WERI-Rb-1 (cell line): ENCODE measurements at regions not wholly inside any gene's neighbourhood (a gene's known extent, or its start where the extent isn't known, plus 50 kb on each side); places are given as distances from the start of the nearest gene placed in this dataset.

Source experiments
- DNase-seq: peaks from one replicate; pipeline ENCODE4 v3.0.0-alpha.2; 2020
- H3K27ac ChIP-seq: fragments of 250-450 bp; sonication (Bioruptor Pico); 2 replicates; pipeline ENCODE4 v1.5.1; 2020; ENCODE audit warnings: mild to moderate bottlenecking, moderate library complexity
- H3K27me3 ChIP-seq: fragments of 250-450 bp; sonication (Bioruptor Pico); 2 replicates; pipeline ENCODE4 v1.5.1; 2021; ENCODE audit warnings: mild to moderate bottlenecking, low read depth, moderate library complexity; ENCODE audit not compliant: insufficient read depth, severe bottlenecking
- H3K36me3 ChIP-seq: fragments of 250-450 bp; sonication (Bioruptor Pico); 2 replicates; pipeline ENCODE4 v1.5.1; 2020; ENCODE audit warnings: mild to moderate bottlenecking, moderate library complexity
- H3K4me3 ChIP-seq: 2 replicates; pipeline ENCODE4 v1.5.1; 2011; ENCODE audit warnings: low read depth, mild to moderate bottlenecking, control low read depth, low read length
- H3K9me3 ChIP-seq: fragments of 250-450 bp; sonication (Bioruptor Pico); 2 replicates; pipeline ENCODE4 v1.5.1; 2021; ENCODE audit warnings: mild to moderate bottlenecking, moderate library complexity; ENCODE audit not compliant: severe bottlenecking
- TF ChIP-seq, protein P1 (sequence below): IDR thresholded peaks from 2 replicates; pipeline ENCODE4 v1.5.1; 2011; ENCODE audit warnings: low read depth, mild to moderate bottlenecking, control low read depth, inconsistent platforms, low read length

DNA sequence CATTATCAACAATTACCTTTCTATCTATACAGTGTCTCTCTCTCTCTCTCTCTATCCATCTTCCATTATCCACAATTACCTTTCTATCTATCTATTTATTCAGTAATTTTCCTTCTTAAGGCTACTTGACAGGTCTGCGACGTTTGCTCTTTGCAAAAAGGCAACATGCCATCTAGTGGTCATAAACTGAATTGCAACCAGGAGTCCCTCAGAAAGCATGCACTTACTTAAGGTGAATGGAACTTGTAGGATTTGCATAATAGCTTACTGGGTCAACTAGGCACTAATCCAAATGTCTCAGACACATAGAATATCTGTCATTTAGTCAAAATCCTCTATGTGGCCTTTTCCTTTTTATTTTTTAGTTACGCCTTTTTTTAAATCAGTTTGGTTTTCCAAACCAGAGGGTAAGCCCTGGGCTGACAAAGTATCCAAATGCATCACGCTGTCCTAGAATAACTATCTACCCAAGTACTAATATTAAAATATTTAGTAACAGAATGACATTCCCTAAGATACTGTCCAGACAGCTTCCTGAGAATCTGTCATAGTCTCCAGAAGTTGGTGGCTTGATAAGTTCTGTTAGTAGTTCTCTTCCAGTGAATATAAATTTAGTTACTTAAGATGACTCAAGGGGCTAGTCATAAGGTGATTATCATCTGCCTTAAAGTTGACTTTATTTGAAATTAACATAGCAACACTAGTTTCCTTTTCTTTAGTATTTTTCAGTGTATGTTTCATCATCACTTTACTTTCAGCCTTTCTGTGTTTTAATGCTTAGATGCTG, 208.3 kb downstream of the PPP1R3A start:
- peak; percentile 69 for DNase-seq
- TF ChIP-seq, protein P1, sequence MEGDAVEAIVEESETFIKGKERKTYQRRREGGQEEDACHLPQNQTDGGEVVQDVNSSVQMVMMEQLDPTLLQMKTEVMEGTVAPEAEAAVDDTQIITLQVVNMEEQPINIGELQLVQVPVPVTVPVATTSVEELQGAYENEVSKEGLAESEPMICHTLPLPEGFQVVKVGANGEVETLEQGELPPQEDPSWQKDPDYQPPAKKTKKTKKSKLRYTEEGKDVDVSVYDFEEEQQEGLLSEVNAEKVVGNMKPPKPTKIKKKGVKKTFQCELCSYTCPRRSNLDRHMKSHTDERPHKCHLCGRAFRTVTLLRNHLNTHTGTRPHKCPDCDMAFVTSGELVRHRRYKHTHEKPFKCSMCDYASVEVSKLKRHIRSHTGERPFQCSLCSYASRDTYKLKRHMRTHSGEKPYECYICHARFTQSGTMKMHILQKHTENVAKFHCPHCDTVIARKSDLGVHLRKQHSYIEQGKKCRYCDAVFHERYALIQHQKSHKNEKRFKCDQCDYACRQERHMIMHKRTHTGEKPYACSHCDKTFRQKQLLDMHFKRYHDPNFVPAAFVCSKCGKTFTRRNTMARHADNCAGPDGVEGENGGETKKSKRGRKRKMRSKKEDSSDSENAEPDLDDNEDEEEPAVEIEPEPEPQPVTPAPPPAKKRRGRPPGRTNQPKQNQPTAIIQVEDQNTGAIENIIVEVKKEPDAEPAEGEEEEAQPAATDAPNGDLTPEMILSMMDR: peak; percentile 78
- Histone ChIP-seq H3K36me3 (no peaks in the 10 kb centered on the region), H3K27ac (no peak overlapping the region), H3K9me3 (no peaks in the 10 kb centered on the region), H3K4me3 (no peak overlapping the region), H3K27me3 (no peaks in the 10 kb centered on the region)

DNA sequence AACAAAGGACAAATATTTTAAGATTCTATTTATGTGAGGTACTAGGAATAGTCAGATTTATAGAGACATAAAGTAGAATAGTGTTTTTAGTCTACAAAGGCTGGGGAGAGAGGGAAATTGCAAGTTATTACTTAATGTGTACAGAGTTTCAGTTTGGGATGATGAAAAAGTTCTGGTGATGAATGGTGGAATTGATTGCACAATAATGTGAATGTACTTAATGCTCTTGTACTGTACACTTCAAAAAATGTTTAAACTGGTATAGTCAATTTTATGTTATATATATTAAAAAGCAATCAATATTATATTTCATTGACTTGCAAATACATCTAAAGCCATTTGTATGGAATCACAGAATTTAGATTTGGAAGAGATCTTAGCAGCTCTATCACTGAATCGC, 213.4 kb downstream of the PPP1R3A start:
- H3K36me3 ChIP-seq: no peaks in the 10 kb centered on the region
- H3K4me3 ChIP-seq: no peak overlapping the region
- DNase-seq: no peak
- no peaks in the 10 kb centered on the region for H3K9me3 ChIP-seq
- TF ChIP-seq, protein P1: no peak
- no peaks in the 10 kb centered on the region for H3K27me3 ChIP-seq
- H3K27ac ChIP-seq: no peak overlapping the region

DNA sequence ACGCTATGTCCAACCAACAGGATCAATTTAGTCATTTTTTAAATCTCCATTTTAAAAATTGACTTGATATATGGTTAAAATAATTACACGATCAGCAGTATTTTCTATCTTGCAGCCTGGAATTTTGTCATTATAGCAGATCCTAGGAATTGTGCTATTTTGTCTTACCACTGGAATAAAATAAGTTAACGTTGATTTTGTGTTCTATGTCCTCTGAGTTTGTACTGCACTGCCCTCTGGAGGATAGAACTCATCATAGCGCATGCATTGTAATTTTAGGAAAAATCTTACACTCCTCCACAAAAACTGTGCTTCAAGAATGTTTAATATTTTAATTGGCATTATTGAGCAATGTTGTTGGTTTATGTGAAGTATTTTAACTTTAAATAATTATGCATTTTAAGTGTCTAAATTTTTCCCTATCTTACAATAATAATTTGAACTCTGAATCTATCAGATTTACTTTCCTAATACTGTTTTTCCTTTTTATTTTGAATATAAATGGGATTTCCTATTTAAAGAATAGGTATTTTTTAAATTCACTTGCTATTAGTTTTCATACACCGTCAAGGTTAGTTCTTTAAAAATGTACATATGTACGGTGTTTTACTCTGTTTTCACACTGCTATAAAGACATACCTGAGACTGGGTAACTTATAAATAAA, 220.1 kb downstream of the PPP1R3A start:
- Histone ChIP-seq H3K4me3 (no peak overlapping the region), H3K27ac (no peak overlapping the region), H3K9me3 (no peaks in the 10 kb centered on the region), H3K27me3 (no peaks in the 10 kb centered on the region), H3K36me3 (no peaks in the 10 kb centered on the region)
- DNase-seq: no peak
- TF ChIP-seq, protein P1: peak; percentile 50

DNA sequence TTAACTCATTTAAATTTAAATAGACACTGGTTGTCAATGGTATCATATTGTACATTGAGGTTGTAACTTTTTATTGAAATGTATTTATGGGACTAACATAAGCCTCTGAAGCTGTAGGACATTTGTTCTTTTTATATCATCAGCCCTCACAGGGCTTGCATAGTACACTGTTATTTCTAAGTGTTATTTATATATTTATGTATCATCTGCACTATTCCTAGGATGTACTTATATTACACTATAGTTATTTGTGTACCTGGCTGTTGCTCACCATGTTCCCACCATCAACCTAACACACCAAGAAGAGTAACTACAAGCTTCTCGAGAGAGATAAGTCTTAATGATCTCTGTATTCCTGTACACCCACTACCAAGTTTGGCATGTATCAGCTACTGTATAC, 224.7 kb downstream of the PPP1R3A start:
- TF ChIP-seq, protein P1: no peak

DNA sequence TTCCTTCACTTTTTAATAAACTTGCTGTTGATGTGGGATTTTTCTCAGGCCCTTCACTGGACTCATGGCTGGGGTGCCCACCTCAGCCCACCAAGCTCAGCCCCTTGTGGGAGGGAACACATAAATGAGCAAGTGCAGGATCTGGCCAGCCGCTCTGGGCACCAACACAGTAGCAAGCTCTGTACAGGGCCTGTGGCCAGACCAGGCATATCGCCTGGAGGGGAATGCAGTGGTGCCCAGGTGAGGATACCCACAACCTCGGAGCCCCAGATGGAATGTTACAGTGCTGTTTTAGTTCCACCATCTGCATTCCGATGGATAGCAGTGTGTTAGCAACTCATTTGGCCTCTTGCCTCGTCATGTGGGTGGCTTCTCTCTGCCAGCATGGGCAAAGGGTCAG, 234.6 kb downstream of the PPP1R3A start:
- no peak overlapping the region for H3K27ac ChIP-seq
- H3K27me3 ChIP-seq: no peaks in the 10 kb centered on the region
- no peak overlapping the region for H3K4me3 ChIP-seq
- DNase-seq: no peak
- H3K9me3 ChIP-seq: no peaks in the 10 kb centered on the region
- no peaks in the 10 kb centered on the region for H3K36me3 ChIP-seq
- TF ChIP-seq, protein P1: no peak

More for the DNA sequence above, 224.7 kb downstream of the PPP1R3A start:
- no peak overlapping the region for H3K4me3 ChIP-seq
- H3K9me3 ChIP-seq: no peaks in the 10 kb centered on the region
- no peaks in the 10 kb centered on the region for H3K27me3 ChIP-seq
- no peak for DNase-seq
- no peak overlapping the region for H3K27ac ChIP-seq
- H3K36me3 ChIP-seq: no peaks in the 10 kb centered on the region
